ENCODE measurements at regions not wholly inside any gene's neighbourhood (a gene's known extent, or its start where the extent isn't known, plus 50 kb on each side); places are given as distances from the start of the nearest gene placed in this dataset.

GRCh38 chr18:10210057-10210633, 244.3 kb upstream of the APCDD1 start:
- TF ChIP-seq USF1 (IDR thresholded peaks at IDR 0.05) = no peak
- TF ChIP-seq YY1 (IDR thresholded peaks at IDR 0.05; ENCODE audit: low read depth) = no peak
- no peak for TF ChIP-seq MAX (IDR thresholded peaks at IDR 0.05)
- TF ChIP-seq TEAD4 (IDR thresholded peaks at IDR 0.05) = no peak
- TF ChIP-seq EGR1 (IDR thresholded peaks at IDR 0.05) = no peak
- no peak for TF ChIP-seq ZBTB7A (IDR thresholded peaks at IDR 0.05; ENCODE audit: low read depth)
- no peak for TF ChIP-seq EP300 (IDR thresholded peaks at IDR 0.05; ENCODE audit: borderline replicate concordance)
- TF ChIP-seq FOXM1 (IDR thresholded peaks at IDR 0.05; ENCODE audit: borderline replicate concordance, low read depth) = no peak
- no peak for TF ChIP-seq CEBPB (IDR thresholded peaks at IDR 0.05)
- no peak for TF ChIP-seq REST (IDR thresholded peaks at IDR 0.05; ENCODE audit: low read depth)

- TF ChIP-seq YY1 (IDR thresholded peaks at IDR 0.05; ENCODE audit: low read depth) (no peak), RAD21 (IDR thresholded peaks at IDR 0.05; ENCODE audit: low read depth) (no peak), USF1 (IDR thresholded peaks at IDR 0.05) (no peak), MAX (IDR thresholded peaks at IDR 0.05) (no peak), TEAD4 (IDR thresholded peaks at IDR 0.05) (no peak), CREB1 (IDR thresholded peaks at IDR 0.05; ENCODE audit: low read depth) (no peak), REST (IDR thresholded peaks at IDR 0.05; ENCODE audit: low read depth) (no peak), ZBTB7A (IDR thresholded peaks at IDR 0.05; ENCODE audit: low read depth) (no peak), TCF12 (IDR thresholded peaks at IDR 0.05; ENCODE audit: low read depth) (no peak), NFIC (IDR thresholded peaks at IDR 0.05) (no peak), CEBPB (IDR thresholded peaks at IDR 0.05) (no peak), EP300 (IDR thresholded peaks at IDR 0.05; ENCODE audit: borderline replicate concordance) (no peak), TAF1 (IDR thresholded peaks at IDR 0.05; ENCODE audit: low read depth) (no peak), FOXM1 (IDR thresholded peaks at IDR 0.05; ENCODE audit: borderline replicate concordance, low read depth) (no peak)
Observed at GRCh38 chr18:10213526-10213925, 240.9 kb upstream of the APCDD1 start.

GRCh38 chr18:10215446-10215845, 239.0 kb upstream of the APCDD1 start:
- TF ChIP-seq NFIC (IDR thresholded peaks at IDR 0.05) = no peak
- TF ChIP-seq RAD21 (IDR thresholded peaks at IDR 0.05; ENCODE audit: low read depth) = no peak
- no peak for TF ChIP-seq TAF1 (IDR thresholded peaks at IDR 0.05; ENCODE audit: low read depth)
- TF ChIP-seq ZBTB7A (IDR thresholded peaks at IDR 0.05; ENCODE audit: low read depth) = no peak
- TF ChIP-seq CEBPB (IDR thresholded peaks at IDR 0.05) = no peak
- no peak for TF ChIP-seq EGR1 (IDR thresholded peaks at IDR 0.05)
- TF ChIP-seq EP300 (IDR thresholded peaks at IDR 0.05; ENCODE audit: borderline replicate concordance) = no peak
- no peak for TF ChIP-seq YY1 (IDR thresholded peaks at IDR 0.05; ENCODE audit: low read depth)
- no peak for TF ChIP-seq USF1 (IDR thresholded peaks at IDR 0.05)
- no peak for TF ChIP-seq MAX (IDR thresholded peaks at IDR 0.05)
- no peak for TF ChIP-seq REST (IDR thresholded peaks at IDR 0.05; ENCODE audit: low read depth)
- no peak for TF ChIP-seq CREB1 (IDR thresholded peaks at IDR 0.05; ENCODE audit: low read depth)
- TF ChIP-seq FOXM1 (IDR thresholded peaks at IDR 0.05; ENCODE audit: borderline replicate concordance, low read depth) = no peak
- no peak for TF ChIP-seq TCF12 (IDR thresholded peaks at IDR 0.05; ENCODE audit: low read depth)
- TF ChIP-seq TEAD4 (IDR thresholded peaks at IDR 0.05) = no peak

GRCh38 chr18:10216791-10217190, 237.6 kb upstream of the APCDD1 start:
- TF ChIP-seq USF1 (IDR thresholded peaks at IDR 0.05) (no peak), MAX (IDR thresholded peaks at IDR 0.05) (no peak), REST (IDR thresholded peaks at IDR 0.05; ENCODE audit: low read depth) (no peak), CREB1 (IDR thresholded peaks at IDR 0.05; ENCODE audit: low read depth) (no peak), RAD21 (IDR thresholded peaks at IDR 0.05; ENCODE audit: low read depth) (no peak), NFIC (IDR thresholded peaks at IDR 0.05) (no peak), TAF1 (IDR thresholded peaks at IDR 0.05; ENCODE audit: low read depth) (no peak), TCF12 (IDR thresholded peaks at IDR 0.05; ENCODE audit: low read depth) (no peak), TEAD4 (IDR thresholded peaks at IDR 0.05) (no peak), YY1 (IDR thresholded peaks at IDR 0.05; ENCODE audit: low read depth) (no peak), EGR1 (IDR thresholded peaks at IDR 0.05) (no peak), EP300 (IDR thresholded peaks at IDR 0.05; ENCODE audit: borderline replicate concordance) (no peak), FOXM1 (IDR thresholded peaks at IDR 0.05; ENCODE audit: borderline replicate concordance, low read depth) (no peak), ZBTB7A (IDR thresholded peaks at IDR 0.05; ENCODE audit: low read depth) (no peak), CEBPB (IDR thresholded peaks at IDR 0.05) (no peak)

Data from Ishikawa (cell line).